Dermis blood vessel endothelial cell (primary cell): ENCODE measurements at regions not wholly inside any gene's neighbourhood (a gene's known extent, or its start where the extent isn't known, plus 50 kb on each side); places are given as distances from the start of the nearest gene placed in this dataset.

Experiments used
- DNase-seq: peaks from one replicate; pipeline ENCODE4 v3.0.0; 2010

GRCh38 chr7:91527460-91527859 lies 263.2 kb downstream of the FZD1 start:
- no peak for DNase-seq

DNA sequence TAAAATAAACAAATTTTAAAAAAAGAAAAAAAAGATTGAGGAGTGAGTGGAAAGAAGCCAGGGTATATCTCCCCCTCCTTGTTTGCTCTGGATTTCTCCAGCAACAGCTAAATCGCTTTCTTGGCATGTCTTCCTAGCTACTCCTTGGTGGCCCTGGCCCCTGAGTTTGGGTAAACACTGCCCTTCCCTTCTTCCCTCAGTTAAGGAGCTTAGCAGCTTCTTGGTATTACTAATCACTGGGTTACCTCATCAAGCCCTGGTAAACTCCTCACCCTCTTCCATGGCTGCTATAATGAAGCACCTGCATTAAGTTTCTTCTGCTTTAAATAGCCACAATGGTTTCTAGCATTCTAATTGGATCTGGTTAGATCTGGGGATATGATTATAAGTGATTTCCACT lies 269.8 kb downstream of the FZD1 start:
- DNase-seq = no peak

- DNase-seq = no peak
Measured at GRCh38 chr7:91537260-91538152, 273.3 kb downstream of the FZD1 start.

DNA sequence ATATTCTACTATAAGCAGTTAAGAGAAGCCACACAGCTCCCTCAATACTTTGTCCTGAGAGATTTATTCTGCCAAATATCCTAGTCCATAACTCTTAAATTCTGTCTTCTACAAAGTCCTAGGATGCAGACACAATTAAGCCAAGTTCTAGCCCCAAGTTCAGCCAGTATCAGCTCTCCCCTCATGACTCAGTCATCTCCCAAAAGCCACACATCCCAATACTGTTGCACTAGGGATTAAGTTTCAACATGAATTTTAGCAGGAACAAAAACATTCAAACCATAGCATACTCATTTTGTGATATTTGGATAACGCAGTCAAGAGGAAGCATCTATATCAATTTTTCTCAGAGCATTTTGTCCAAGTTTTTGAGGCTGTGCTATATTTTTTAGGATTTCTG lies 277.4 kb downstream of the FZD1 start:
- DNase-seq = no peak

DNA sequence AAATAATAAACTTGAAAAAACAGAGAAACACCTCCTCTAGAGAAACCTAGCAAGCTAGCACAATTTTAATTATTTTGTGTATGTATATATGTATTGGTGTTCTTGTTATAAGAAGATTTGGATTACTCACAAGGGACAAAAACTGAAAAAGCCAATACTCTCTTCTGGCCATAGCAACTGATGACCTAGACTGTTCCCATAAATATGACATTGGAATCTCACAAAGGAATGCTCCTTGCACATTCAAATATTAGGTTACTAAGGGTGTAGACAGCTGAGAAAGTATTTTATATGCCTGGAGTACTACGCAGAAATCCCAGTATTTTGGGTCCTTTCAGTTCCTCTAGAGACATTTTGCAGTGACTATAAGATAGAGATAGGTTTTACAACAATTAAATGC lies 279.4 kb downstream of the FZD1 start:
- DNase-seq = no peak

DNA sequence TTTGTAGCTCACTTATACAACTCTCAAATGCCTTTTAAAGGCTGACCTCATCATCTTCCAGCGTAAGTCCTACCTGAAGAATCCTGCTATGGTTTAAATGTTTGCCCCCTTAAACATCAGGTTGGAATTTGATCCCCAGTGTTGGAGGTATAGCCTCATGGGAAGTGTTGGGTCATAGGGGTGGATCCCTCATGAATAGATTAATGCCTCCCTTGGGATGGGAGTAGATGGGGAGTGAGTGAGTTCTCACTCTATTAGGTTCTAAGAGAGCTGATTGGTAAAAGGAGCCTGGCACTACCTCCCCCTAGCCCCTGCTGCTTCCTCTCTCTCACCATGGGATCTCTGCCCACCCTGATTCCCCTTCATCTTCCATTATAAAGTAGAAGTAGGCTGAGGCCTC lies 285.6 kb downstream of the FZD1 start:
- no peak for DNase-seq

- no peak for DNase-seq
Measured at GRCh38 chr7:91550931-91551330, 286.7 kb downstream of the FZD1 start.

DNA sequence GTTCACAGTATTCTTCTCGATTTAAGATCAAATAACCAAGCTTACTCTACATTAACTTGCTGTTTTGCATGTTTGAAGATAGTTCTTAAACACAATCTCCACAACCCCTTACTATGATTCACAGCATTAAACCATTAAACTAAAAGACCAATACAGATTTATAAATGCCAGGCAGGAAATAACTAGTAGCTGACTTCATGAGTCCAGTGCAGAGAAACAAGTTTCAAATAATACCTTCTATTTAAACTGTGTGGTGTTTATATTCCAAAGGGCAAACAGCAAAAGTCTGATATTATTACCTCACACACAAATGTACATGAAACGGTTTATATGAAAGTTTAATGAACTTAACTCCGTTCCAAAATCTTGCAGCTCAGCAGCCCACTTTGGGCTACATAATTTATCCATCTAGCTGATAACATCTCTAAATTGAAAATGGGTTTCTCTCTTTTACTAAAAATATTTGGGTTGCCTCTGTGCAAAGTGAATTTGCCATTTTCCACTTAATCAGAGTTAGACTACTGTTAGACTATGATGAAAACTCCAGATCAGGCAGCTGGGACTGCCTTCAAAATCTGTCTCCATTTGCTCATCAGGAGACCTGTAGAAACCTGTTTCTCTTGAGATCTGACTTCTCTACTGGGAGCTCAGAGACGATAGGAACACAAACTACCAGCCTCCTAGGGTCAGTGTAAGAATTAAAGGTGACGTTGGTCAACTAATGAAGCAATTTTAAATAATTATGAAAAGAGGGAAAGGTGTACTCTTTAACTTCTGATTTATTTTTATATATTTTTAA lies 287.3 kb downstream of the FZD1 start:
- DNase-seq = peak; percentile 44

DNA sequence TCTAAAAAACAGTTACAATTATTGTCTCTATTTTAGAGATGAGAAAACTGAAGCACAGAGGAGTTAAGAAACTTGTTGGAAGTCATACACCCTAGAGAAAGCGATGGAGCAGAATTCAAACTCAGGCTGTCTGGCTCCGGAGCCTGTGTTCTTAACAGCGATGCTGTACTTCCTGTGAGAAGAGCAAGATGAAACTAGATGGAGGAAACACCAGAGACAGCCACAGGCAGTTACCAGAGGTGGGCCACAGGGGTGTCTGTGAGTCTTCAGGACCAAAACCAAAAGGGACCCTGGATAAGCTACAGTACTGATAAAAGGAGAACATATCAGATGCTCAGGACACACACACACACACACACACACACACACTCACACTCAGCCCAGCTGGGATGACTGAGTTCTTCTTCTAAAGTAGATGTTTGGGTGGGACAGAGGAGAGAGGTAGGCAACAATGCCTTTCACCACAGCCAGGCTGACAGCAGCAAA lies 289.2 kb downstream of the FZD1 start:
- no peak for DNase-seq

GRCh38 chr7:91554883-91555282 lies 290.6 kb downstream of the FZD1 start:
- peak; percentile 21 for DNase-seq

- DNase-seq = no peak
Measured at GRCh38 chr7:91556239-91556638, 292.0 kb downstream of the FZD1 start.

DNA sequence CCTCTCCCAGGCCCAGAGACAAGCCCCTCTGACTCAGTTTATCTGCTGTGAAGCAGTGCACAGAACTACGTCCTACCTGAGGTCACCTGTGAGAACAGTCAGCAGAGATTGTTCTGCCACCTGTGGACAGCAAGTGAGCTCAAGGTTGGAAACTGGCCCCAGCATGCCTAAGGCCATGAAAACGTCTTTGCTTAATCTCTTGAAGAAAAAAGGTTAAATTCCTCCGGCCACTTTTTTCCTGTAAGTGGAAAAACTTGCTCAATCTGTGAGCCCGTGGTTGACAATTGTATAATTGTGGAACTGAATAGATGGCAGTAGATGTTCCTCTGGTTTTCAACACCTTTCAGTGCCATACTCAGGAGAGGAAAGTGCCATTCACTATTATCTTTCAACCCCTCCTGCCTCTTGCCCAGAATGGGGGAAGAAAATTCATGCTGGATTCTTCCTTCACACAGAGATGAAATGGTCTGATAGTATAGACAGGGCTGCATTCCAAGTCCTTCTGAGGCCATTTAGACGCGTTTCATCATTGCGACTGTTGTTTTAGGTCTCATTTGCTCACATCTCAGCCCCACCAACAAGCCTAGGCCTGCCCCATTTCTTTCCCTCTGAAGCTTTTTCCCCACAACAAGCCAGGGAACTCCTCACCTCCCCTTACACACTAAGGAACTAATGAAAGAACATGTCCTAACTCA lies 292.9 kb downstream of the FZD1 start:
- no peak for DNase-seq

DNA sequence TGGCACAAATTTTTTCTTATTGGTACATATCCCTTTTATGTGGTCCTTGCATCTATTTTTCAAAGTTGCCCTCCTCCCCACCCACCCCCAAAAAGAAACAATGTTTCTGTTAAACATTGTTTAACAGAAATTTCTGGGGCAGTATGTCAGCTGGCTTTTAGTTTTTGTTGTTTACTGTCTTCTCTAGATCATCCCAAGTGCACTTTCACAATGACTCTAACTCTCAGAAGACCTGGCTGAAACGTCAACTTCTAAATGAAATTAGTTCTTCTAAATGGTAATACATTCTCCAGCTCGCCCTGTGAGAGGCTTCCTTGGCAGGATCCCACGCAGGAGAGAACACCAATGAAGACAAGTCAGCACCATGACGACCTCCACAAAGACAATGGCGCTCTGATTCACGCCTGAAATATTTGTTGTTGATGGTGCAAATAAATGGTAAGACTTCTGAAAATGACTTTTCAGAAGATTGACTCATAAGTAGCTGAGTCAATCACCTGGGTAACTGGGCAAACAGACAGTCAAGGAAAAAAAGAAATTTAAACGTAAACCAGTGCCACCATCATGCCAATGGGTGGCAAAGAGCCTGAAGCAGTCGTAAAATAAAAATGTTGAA lies 293.7 kb downstream of the FZD1 start:
- DNase-seq = peak; percentile 94

DNA sequence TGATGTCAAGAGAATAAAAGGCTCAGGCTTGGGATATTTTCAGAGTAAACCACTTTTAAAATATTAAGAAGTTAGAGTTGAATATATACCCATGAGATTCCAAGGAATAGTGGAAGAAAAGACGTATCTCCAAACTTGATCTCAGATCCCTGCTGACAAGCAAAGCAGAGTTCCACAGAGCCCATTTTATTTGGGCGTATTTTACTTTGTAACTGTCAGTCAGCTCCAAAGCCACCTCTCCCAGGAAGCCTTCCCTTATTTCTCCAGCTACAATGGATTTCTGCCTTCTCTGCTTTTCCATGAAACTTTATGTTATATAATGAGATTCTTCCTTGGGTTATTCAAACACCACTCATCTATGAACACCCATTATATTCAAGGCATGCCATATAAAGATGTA lies 295.7 kb downstream of the FZD1 start:
- DNase-seq = no peak

DNA sequence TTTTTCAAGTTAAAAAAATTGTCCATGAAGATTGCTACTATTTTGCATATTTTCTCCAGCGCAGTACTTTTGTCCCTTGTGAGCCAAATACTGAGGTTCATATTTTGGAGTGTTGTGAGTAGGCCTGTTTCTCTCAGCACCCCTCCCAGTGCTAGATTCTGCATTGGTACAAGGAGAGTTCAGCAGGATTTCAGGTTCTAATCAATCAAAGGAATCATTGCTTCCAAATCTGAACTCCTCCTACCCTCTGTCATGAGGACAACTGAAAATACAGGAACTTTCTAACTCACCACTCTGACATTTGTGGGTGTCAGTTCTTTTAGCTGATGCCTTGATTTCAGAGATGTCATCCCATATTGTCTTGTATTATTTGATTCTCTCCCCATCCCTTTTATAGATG lies 299.9 kb downstream of the FZD1 start:
- no peak for DNase-seq

DNA sequence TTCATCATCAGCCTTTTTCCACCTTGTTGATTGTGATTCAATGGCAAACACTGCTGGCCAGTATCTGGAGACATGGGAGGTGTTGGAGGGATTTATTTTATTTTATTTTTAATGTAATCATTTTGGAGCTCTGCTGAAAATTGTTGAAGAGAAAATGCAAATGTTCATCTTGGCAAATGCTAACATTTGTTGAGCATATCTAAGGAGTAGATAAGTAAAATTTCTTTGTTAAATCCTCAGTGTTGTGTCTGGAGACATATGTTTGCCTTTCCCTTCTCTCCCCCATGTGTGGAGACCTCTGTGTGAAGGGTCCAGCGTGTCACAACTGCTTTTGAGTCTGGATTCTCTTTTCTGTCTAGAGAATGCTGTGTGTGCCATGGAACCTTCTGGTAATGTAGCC lies 300.3 kb downstream of the FZD1 start:
- no peak for DNase-seq

- DNase-seq = no peak
Measured at GRCh38 chr7:91565499-91566401, 301.5 kb downstream of the FZD1 start.

DNA sequence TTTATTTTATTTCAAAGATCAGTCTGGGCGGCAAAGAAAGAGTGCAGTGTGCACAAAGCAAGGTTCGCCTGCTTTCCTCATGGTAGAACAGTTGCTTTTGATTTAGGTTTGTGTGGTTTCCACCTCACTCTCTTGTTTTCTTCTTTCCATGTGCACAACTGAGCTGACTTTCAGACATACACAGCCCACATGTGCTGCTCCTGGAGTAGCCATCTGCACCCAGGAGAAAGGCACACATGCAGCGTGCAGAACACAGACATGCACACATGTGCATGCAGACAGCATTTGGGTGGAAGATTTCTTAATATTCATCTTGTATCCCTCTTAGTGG lies 302.1 kb downstream of the FZD1 start:
- no peak for DNase-seq

DNA sequence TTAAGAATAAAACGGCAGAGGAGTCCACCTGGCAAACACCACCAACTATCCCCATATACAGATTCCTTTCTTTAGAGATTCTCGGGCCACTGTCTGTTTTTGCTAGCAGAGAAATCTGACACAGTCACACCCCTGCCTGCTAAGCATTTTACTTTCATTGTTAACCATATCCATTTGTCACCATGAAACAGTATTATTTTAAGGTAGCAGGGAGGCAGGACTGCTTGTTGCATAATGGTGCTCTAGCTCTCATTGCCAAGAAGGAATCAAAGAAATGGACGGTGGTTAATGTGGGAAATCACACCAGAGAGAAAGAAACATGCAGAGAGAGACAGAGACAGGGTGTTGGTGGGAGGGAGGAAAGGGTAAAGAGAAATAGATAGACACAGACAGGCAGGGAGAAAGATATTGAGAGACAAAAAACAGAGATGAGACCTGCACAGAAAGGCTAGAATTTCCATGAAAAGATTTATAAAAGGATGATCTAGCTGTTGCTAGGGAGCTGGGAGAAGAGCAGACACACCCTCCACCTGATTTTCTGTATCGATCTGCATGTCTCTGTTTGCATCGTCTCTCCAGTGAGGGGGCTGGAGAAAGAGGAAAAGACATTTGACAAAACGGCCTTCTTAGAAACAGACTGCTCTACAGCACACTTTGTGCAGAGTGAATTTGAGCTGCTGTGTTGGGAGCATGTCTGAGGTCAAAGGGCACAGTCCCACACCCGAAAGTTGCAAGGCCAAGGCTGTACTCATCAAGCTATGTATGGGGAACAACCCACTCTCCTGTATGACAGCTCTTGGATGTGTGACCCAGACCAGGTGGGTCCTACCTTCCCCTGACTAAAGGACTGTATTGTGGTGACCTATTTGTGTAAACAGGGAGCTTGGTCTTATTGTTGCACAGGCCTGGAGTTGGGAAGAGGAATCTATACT lies 303.1 kb downstream of the FZD1 start:
- DNase-seq = no peak

GRCh38 chr7:91568138-91568537 lies 303.9 kb downstream of the FZD1 start:
- no peak for DNase-seq
